ENCODE measurements at regions not wholly inside any gene's neighbourhood (a gene's known extent, or its start where the extent isn't known, plus 50 kb on each side); places are given as distances from the start of the nearest gene placed in this dataset.
"Not testable (repeated sequence)": the region's sequence is repeated elsewhere in the genome, so short reads cannot be mapped to it uniquely, and the experiment has no call there.

DNA sequence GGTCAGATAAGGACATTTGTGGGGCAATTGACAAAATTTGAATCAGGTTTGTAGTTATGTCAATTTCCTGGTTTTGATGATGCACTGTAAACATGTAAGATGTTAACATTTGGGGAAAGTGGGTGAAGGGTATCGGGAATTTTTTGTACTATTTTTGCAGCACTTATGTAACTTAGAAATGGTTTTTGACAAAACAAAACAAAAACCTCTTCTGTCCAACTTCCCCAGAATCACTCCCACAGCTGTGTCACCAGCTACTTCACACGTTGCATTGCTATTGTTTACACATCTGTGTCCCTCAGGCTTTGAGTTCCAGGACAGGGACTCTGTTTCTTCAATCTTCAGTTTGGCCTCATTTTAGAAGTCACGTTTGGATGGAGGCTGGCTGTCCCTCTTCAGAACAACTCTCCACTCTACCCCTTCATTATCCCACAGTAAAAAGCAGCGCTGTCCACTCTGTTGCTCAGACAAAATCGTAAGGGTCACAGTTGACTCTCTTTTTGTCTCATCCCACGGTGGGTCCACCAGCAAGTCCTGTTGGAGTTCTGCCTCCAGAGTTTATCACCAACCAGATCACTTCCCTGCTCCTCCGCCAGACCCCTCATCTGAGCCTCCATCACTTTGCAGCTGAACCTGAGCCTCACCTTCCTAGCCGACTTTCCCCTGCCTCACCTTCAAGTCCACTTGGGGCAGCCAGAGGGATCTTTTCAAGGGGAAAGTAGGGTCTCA, 63.2 kb downstream of the NENF start:
- no peak for DNase-seq (ENCODE audit: low read depth)

DNA sequence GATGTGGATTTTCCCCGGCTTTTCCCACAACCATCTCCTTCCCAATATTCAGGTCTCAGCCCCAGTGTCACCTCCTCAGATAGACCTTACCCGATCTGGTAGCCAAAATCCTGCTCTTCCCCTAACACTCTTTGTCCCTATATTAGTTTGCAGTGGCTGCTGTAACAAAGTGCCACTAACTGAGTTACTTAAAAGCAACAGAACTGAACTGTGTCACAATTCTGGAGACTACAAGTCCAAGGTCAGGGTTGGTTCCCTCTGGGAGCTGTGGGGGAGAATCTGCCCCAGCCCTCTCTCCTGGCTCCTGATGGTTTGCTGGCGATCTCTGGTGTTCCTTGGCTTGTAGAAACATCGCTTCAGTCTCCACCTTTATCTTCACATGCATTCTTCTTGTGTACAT, 64.0 kb downstream of the NENF start:
- no peak for DNase-seq (ENCODE audit: low read depth)

DNA sequence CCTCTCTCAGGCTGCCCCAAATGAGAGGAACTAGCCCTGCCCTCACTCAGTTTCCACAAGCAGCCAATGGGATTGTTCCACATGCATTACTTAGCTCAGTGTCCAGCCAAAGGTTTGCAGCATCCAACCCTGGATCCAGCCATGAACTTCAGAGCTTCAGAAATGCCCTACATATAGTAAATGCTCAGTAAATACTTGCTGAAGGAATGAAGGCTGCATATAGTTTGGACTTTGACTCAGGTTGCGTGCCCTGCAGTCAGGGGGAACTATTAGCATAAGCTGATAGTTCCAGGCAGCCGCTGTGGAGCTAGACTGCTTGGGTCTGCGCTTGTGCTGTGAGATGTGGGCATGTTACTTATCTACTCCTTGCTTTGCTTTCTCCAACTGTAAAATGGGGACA, 64.8 kb downstream of the NENF start:
- DNase-seq (ENCODE audit: low read depth) = no peak

DNA sequence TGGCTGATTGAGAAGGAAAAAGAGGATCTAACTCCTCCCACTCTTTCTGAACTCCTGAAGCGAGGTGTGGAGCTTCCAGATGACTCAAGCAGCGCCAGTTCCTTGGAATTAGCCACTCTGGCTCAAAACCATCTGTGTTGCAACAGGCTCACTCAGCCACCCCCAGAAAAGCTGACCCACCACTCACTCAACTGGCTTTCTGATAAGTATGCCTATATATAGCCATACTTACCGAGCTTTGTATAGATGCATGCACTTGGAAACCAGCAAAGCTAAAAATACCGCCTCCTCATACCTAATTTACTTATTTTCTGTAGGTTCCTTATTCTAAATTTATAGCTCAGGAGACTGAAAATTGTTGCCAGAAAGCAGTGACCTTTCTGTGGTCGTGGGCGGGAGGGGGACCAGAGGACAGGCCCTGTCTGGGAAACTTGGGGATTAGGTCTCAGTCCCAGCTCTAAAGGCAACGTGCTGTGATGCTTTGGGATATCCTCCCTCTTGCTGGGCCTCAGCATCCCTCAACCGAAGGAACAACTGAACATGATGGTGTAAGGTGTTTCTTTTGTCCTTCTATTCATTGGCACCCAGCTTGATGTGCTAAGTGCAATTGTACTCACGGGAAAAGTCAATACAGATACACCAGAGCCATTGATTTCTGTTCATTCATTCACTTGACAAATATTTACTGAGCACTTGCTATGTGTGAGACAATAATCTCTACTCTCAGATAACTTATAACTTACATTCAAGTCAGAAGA, 65.7 kb downstream of the NENF start:
- peak; percentile 89 for DNase-seq (ENCODE audit: low read depth)

DNA sequence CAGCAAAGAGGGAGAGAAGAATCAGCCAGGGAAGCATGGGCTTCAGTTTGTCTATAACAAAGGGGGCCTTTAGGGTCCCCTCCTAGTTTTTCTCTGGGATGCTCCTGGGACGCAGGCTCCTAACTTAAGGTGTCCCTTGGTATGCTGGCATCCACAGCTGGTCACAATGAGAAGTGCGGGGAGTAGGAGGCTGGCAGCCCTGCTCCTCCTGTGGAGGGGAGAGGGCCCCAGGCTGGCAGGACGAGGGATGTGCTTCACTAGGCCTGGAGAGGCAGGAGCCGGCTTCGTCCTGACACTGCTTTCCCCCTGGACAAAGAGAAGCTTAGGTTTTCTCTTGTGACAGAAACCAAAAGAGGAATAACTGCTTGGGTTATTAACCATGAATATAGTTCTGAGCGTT, 67.6 kb downstream of the NENF start:
- no peak for DNase-seq (ENCODE audit: low read depth)

DNA sequence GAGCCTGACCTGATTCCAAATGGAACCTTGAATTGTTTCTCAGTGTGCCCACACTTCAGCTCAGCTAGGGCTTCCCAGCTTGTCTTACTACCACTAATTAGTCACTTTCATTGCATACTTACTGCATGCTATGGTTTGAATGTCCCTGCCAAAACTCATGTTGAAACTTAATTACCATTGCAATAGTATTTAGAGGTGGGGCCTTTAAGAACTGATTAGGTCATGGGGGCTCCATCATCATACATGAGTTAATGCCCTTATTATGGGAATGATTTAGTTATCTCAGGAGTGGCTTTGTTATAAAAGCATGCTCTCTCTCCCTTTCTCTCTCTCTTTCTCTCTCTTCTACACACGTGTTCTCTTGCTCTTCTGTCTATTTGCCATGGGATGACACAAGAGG, 68.3 kb downstream of the NENF start:
- DNase-seq (ENCODE audit: low read depth) = no peak

DNA sequence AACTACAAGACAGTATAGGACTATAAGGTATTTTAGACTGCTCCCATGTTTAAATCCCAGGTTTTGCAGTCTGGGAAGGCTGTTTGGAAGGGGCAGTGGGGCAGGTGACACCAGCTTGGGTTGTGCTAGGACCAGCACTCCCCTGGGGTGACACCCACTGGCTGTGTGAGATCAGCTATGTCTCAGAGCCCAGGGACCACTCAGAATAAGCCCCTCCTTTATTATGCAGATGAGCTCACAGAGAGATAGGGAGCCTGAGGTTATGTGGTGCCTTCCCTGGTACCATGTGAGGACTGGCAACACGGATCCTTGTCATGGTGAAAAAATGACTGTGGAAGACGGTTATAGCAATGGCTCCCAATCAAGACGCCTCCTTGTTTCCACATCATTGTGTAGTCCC, 71.0 kb downstream of the NENF start:
- no peak for DNase-seq (ENCODE audit: low read depth)

DNA sequence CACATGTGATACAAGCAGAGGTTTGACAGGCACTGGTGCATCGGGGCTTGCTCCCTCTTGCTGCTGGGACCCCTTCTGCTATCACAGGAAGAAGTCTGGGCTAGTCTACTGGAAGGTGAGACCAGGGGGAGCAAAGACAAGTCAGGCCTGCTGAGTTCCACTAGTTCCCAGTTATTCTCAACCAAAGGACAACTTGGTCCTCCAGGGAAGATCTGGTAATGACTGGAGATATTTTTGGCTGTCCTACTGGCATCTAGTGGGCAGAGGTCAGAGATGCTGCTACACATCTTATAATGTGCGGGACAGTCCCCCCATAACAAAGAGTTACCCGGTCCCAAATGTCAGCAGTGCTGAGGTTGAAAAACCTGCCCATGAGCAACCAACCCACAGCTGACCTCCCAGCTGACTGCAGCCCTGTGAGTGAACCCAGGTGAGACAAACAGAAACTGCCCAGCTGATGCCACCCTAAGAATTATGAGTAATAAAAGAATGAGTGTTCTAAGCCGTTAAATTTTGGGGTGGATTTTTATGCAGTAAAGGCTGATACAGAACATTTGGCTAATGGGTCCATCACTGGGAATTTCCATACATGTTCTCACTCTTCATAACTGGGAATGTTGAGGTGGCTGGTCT, 71.6 kb downstream of the NENF start:
- DNase-seq (ENCODE audit: low read depth) = no peak

DNA sequence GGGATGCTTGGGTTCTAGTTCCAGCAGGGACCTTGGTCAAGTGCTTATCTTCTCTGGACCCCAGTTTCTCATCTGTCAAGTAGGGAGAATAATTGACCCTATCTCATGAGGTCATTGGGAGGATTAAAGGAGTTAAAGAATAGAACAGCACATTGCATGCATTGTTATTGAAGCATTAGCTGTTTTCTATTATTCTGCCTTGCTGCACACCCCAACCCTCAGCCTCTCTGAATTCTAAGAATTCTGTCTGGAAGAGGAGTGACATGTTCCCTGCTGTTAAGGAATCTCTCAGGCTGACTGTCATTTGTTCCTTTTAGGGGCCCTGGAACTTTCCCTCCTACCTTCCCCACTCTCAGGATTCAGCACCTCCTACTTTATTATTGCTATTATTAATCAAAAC, 73.9 kb downstream of the NENF start:
- no peak for DNase-seq (ENCODE audit: low read depth)

DNA sequence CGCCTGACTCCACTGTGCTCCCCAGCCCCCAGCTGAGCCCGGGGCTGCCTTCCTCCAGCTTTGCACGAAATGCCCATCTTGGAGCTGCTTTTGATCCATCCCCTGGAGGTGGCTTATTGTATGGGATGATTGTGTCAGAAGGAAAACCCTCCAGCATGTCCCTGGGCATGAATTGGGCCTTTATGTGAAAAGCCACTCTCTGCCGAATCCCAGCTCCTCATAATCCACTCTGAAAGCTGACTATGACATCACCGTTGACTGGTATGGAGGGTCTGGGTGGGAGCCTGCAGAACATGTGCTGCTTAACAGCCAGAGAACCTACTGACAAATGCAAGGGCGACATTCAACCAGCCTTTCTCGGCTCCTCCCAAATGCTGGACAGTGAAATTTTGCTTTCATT, 74.6 kb downstream of the NENF start:
- DNase-seq (ENCODE audit: low read depth) = no peak

DNA sequence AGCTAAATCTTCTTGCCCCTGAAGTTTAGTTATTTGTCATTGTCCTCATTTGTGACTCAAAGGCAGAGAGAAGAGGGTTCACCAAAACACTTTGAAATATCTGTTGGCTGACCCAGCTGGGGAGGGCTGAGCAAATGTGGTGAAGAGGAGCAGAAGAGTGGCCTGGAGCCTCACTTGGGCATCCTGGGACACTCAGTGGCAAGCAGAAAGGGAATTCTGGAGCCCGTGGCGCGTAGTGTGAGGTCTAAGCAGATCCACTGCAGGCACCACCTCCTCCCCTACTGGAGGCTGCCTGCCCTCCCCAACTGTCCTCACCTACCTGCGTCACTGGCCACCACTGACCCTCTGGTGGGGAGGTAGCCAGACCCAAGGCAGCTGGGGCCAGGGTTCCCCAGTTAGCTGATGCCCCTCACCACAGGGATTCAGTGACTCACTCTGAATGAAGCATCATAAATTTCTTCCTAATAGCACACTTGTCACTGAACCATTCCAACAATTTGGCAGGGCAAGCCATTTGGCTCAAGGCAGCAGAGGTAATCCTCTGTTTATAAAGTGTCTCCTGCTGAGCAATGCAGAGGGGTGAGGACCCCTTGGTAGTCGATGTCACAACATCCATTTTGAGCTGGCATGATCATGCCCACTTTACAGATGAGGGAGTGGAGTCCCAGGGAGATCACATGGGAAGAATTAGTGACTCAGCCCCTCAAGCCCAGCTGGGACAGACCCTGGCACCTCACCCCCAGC, 80.3 kb downstream of the NENF start:
- peak; percentile 80 for DNase-seq (ENCODE audit: low read depth)

DNA sequence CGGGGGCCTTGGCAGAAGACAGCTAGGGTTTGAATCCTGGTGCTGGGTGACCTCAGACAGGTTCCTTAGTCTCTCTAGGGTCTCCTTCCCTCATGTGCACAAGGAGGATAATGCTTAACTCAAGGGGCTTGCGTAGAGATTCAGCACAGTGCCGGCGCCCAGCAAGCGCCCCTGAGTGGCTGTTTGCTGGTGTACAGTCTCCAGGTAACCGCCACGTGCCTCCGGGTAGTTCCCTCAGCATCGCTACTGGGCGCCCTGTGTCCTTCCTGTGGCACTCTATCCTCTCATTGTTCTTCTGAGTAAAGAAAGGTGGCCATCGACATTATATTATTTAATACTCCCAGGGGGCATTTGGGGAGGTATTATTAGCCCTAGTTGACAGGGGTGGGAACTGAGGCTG, 80.9 kb downstream of the NENF start:
- DNase-seq (ENCODE audit: low read depth) = no peak

DNA sequence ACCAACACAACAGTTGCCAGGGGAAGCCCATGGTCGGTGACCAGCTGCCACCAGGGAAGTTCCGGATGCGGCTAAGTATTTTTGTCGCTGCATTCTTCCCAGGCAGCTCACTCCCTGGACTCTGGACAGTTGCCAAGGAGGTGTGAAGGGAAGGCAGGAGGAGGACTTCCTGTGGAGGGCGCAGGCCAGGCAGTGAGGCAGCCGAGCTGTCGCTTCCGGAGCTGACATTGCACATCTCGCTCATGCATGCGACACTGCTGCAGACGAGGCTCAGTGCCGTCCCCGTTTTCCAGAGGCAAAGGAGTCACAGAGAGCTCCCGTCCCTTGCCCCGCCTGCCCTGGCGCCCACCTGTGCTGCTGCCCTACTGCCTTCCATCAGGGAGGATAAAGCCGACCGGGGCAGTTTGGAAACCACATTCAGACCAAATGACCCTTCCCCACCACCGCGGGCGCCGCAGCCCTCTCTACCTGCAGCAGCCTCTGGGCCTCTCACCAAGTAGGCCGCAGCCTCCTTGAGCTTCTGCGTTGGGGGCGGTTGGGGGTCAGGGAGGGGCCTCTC, 81.4 kb downstream of the NENF start:
- peak; percentile 90 for DNase-seq (ENCODE audit: low read depth)

DNA sequence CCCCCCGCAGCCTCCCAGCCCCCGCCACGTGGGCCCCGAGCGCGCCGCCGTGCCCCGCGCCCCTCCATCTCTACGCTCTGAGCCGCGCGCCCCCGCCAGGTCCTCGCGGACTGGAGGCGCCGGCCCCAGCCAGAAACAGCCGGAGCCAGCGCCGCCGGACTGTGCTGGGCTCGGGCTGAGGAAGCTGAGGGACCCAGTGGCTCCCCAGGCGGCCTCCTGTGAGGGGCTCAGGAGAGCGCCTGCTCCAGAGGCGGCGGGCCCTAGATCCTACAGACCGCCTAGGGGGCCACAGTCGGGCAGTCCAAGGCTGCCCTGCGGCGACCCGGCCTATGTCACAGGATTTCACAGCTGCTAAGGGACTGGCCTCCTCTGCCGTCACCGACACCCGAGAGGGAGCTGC, 82.1 kb downstream of the NENF start:
- DNase-seq (ENCODE audit: low read depth) = no peak

DNA sequence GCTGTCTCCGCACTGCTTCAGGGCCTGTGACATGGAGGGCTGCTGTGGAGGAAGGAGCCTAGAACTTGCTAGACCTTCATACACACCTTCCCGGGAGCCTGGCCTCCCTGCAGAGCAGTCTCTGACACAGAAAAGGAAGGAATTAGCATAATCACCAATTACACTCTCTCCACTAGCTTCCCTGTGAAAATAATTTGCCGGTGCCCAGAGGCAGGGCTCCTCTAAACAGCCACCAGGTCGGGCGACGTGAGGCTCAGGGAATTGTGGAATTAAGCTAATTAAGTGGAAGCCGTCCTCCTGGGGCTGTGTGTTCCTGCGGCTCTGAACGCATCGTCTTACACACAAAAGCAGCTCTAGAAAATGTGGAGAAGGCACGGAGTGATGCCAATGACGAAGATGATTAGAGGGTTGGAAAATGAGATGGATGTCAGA, 82.6 kb downstream of the NENF start:
- DNase-seq (ENCODE audit: low read depth) = no peak

DNA sequence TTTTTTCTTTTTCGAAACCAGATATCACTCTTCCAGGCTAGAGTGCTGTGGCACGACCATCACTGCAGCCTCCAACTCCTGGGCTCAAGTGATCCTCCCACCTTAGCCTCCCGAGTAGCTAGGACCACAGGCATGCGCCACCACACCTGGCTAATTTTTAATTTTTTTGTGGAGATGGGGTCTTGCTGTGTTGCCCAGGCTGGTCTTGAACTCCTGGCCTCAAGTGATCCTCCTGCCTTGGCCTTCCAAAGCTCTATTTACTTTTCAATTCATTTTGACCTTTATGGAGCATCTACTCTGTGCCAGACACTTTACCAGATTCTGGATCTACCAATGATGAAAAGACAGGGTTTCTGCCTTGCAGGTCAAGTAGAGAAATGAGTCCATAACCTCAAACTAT, 83.3 kb downstream of the NENF start:
- DNase-seq (ENCODE audit: low read depth) = not testable (repeated sequence)

DNA sequence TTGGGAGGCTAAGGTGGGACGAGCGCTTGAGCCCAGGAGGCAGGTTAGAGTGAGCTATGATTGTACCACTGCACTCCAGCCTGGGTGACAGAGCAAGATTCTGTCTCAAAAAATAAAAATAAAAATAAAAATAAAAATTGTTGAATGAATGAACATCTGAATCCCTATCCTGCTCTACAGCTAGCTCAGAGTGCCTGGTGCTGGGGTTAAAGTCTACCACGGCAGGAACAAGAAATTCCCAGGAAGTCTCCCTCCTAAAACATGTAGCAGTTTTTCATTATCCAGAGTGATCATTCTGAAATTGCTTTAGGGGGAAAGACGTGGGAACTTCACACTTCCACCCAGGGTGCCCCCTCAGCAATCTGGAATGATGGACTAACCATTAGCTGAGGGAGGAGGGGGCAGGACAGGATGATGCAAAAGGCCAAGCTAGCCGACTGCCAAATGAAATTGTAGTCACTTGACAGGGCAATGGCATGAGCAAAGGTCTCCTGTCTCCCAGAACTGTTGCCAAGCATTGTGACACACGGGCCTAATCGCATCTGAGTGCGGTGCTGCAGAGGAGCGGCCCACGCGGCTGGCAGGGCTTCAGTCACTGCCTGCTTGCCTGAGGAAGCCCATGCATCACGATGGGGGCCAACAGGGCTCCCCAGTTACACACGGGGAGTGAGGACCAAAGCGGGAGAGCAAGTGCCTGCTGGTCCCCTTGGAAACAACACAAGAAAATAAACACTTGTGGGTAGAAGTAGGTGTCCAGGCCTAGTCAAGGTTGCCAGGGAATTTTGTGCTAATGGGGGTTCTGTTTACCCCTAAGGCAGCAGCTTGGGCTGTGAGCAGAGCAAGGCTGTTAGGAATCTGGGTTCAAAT, 85.7 kb downstream of the NENF start:
- peak; percentile 80 for DNase-seq (ENCODE audit: low read depth)

DNA sequence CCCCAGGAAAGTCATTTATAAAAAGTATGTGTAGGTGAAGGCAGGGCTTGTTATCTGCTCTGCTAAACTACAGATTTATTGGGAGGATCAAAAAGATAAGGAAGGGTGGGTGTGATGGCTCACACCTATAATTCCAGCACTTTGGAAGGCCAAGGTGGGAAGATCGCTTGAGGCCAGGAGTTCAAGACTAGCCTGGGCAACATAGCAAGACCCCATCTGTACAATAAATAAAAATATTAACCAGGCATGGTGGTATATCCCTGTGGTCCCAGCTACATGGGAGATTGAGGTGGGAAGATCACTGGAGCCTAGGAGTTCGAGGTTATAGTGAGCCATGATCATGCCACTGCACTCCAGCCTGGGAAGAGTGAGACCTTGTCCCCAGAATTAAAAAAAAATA, 86.4 kb downstream of the NENF start:
- DNase-seq (ENCODE audit: low read depth) = no peak

DNA sequence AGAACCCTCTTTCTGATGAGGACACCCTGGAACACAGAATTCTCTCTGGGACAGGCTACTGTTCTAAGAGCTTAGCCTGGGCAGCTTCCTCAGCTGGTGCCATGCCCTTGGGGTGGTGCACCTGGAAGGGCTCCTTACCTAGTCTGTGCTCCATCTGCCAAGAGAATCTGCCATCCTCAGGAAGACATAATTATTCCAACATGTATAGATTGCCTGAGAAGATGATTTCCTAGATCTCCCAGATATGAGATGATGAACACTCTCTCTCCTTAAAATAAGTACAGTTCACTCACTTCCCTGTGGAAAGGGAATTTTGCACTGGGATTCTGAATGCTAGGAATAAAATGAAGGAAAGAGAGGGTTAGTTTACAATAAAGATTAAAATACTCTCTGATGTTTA, 87.6 kb downstream of the NENF start:
- no peak for DNase-seq (ENCODE audit: low read depth)

DNA sequence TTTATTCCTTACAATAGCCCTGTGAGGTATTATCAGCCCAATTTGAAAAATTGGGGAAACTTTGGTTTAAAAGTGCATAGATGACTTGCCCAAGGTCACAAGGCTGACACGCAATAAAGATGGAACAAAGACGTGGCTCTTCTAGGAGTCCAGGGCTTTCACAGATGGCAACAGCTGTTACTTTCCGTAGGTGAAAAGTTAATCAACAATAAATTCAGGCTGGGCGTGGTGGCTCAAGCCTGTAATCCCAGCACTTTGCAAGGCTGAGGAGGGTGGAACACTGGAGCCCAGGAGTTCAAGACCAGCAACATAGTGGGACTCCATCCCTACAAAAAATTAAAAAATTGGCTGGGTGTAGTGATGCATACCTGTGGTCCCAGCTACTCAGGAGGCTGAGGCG, 87.8 kb upstream of the ATF3 start:
- DNase-seq (ENCODE audit: low read depth) = no peak

DNA sequence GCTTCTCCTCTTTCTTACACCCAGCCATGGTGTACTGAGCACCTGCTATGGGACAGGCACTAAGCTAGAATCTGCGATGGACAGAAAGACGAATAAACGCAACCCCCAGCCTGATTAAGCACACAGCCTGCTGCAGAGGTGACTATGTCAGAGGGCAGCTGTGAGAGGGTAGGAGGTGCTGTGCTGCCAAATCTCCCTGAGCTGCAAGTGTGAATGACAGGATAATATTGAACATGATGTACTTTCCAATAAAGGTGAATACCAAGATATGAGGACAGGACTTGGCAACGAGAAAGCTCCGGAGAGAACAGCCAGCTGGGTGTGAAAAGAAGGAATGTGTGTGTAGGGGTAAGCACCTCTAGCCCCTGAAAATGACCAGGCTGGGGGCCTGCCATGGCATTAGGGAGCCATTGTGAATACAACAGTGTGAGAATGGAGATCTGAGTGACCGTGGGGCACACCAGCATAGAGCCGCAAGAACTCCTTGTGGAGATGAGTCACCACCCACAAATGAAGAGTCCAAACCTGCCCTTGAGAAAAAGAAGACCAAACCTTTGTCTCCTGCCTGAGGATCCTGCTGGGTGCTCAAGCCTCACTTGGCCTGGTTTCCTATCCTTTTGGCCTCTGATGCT, 83.0 kb upstream of the ATF3 start:
- DNase-seq (ENCODE audit: low read depth) = peak; percentile 59
